ENCODE measurements at regions not wholly inside any gene's neighbourhood (a gene's known extent, or its start where the extent isn't known, plus 50 kb on each side); places are given as distances from the start of the nearest gene placed in this dataset.

DNA sequence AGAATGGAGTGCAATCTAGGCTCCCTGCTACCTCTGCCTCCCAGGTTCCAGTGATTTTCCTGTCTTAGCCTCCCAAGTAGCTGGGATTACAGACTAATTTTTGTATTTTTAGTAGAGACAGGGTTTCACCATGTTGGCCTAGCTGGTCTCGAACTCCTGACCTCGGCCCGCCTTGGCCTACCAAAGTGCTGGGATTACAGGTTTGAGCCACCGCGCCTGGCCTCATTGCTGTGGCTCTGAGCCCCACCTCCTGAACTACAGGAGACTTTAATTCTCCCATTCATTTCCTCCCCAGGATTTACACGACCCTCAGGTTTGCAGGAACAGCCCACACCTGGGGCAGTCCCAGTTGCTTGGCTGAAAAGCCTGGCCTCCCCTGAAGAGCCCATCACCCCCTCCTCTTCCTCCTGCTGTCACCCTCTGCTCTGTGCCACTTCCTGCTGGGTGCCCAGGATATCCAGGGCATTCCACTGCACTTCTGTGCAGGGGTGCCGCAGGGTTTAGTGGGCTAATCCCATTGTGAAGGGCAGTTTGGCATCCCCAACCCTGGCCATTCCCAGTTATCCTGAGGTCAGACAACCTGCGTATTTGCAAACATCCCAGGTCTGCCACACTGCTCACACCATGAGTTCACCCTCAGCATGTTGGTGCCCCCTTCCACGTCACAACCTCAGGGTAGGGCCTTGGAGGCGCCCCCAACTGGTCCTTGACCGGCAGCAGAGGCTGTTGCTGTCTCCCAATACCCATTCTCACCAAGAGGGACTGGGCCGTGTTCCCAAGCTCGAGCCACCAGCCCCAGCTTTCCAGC lies 265.0 kb upstream of the IRX4 start:
- Histone ChIP-seq H3K27me3 (replicated peaks; ENCODE audit: insufficient read depth) (no peaks in the 10 kb centered on the region), H3K4me3 (no peak overlapping the region), H3K9me3 (no peaks in the 10 kb centered on the region), H3K36me3 (no peaks in the 10 kb centered on the region), H3K27ac (no peak overlapping the region), H3K4me1 (replicated peaks) (no peaks in the 10 kb centered on the region)
- intact Hi-C loops (cut with DNase I), result no loop called here
- 85% methylated on average over 13 of the region's 13 CpGs for WGBS
- TF ChIP-seq, protein P1, sequence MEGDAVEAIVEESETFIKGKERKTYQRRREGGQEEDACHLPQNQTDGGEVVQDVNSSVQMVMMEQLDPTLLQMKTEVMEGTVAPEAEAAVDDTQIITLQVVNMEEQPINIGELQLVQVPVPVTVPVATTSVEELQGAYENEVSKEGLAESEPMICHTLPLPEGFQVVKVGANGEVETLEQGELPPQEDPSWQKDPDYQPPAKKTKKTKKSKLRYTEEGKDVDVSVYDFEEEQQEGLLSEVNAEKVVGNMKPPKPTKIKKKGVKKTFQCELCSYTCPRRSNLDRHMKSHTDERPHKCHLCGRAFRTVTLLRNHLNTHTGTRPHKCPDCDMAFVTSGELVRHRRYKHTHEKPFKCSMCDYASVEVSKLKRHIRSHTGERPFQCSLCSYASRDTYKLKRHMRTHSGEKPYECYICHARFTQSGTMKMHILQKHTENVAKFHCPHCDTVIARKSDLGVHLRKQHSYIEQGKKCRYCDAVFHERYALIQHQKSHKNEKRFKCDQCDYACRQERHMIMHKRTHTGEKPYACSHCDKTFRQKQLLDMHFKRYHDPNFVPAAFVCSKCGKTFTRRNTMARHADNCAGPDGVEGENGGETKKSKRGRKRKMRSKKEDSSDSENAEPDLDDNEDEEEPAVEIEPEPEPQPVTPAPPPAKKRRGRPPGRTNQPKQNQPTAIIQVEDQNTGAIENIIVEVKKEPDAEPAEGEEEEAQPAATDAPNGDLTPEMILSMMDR (IDR thresholded peaks at IDR 0.05), result no peak
- TF ChIP-seq POLR2A (IDR thresholded peaks at IDR 0.05), result no peak
- TF ChIP-seq POLR2AphosphoS5 (IDR thresholded peaks at IDR 0.05), result no peak
- no peak for DNase-seq (ENCODE audit: low spot score)

- 83% methylated on average over 12 of the region's 12 CpGs for WGBS
- TF ChIP-seq POLR2AphosphoS5 (IDR thresholded peaks at IDR 0.05) (no peak), POLR2A (IDR thresholded peaks at IDR 0.05) (no peak)
- TF ChIP-seq, protein P1 (IDR thresholded peaks at IDR 0.05), result no peak
- Histone ChIP-seq H3K27ac (no peak overlapping the region), H3K4me1 (replicated peaks) (no peaks in the 10 kb centered on the region), H3K4me3 (no peak overlapping the region), H3K36me3 (no peaks in the 10 kb centered on the region), H3K9me3 (no peaks in the 10 kb centered on the region), H3K27me3 (replicated peaks; ENCODE audit: insufficient read depth) (no peaks in the 10 kb centered on the region)
- no peak for DNase-seq (ENCODE audit: low spot score)
- intact Hi-C loops (cut with DNase I), result no loop called here
Measured at GRCh38 chr5:2143646-2144353, 261.1 kb upstream of the IRX4 start.

DNA sequence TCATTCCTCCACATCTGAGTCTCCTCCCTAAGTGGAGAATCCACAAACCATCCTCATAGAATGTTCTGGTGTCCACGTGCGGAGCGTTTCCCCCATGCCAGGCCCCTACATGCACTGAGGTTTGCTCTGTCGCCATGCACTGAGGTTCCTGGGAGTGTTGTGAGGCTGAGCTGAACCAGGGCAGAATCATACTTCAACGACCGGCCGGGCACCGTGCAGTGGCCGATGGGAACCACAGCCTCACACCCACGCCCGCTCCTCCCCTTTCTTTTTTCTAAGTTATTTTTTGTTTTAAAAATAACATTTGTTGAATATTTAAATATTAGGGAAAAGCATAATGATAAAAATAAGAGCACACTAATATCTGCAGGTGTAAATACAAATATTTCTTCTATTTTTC lies 260.4 kb upstream of the IRX4 start:
- H3K27ac ChIP-seq, result no peak overlapping the region
- WGBS, result 77% methylated on average over 11 of the region's 11 CpGs
- H3K27me3 ChIP-seq (replicated peaks; ENCODE audit: insufficient read depth), result no peaks in the 10 kb centered on the region
- no peaks in the 10 kb centered on the region for H3K36me3 ChIP-seq
- H3K4me3 ChIP-seq, result no peak overlapping the region
- no peaks in the 10 kb centered on the region for H3K9me3 ChIP-seq
- DNase-seq (ENCODE audit: low spot score), result no peak
- no peaks in the 10 kb centered on the region for H3K4me1 ChIP-seq (replicated peaks)
- TF ChIP-seq, protein P1 (IDR thresholded peaks at IDR 0.05), result no peak
- no peak for TF ChIP-seq POLR2AphosphoS5 (IDR thresholded peaks at IDR 0.05)
- no peak for TF ChIP-seq POLR2A (IDR thresholded peaks at IDR 0.05)
- intact Hi-C loops (cut with DNase I), result no loop called here

DNA sequence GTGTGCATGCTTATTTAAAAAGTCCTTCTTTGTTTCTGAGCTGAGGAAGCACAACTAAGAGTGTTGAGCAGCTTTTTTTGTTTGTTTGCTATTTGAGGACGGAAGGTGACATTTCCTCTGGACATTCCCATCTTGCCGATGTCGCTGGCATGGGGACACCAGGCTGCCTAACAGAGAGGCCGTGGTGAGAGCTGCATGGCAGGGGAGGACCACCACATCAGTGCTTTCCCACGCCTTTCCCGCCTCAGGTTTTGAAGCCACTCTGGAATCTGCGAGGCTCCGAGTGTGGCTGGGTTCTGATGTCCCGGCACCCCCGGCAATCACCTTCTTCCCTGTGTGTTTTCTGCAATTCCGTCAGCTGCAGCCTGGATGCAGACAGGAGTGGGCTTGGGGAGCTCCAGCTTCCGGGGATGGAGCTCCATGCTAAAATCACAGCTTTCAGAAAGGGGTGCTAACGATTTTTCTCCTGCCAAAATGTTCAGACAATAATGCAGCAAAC lies 259.8 kb upstream of the IRX4 start:
- TF ChIP-seq POLR2AphosphoS5 (IDR thresholded peaks at IDR 0.05) (no peak), POLR2A (IDR thresholded peaks at IDR 0.05) (no peak)
- TF ChIP-seq, protein P1 (IDR thresholded peaks at IDR 0.05), result no peak

More for the DNA sequence above, 259.8 kb upstream of the IRX4 start:
- Histone ChIP-seq H3K9me3 (no peaks in the 10 kb centered on the region), H3K27me3 (replicated peaks; ENCODE audit: insufficient read depth) (no peaks in the 10 kb centered on the region), H3K4me1 (replicated peaks) (no peaks in the 10 kb centered on the region), H3K4me3 (no peak overlapping the region), H3K27ac (no peak overlapping the region), H3K36me3 (no peaks in the 10 kb centered on the region)
- intact Hi-C loops (cut with DNase I), result no loop called here
- WGBS, result 58% methylated on average over 13 of the region's 13 CpGs
- DNase-seq (ENCODE audit: low spot score), result no peak
